ENCODE measurements at regions not wholly inside any gene's neighbourhood (a gene's known extent, or its start where the extent isn't known, plus 50 kb on each side); places are given as distances from the start of the nearest gene placed in this dataset.

DNA sequence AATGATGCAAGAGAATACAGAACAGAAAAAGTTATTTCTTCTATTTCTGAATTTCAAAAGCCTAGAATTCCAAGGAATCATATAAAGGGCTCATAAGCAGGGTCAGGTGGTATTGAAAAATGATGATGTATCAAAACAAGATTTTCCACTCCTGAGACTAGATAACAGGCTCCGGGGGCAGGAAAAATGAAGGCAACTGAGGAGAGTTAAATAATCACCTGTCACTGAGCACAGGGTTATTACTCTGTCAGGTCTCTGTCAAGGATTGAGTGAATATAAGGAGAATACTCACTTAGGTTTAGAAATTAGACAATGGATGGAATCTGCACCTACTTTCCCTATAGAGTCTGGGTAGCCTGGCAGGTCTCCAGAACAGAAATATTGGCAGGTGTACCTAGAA is 76.1 kb upstream of the KHDRBS2 start:
- peak in 7 of 42 donors; percentile 3 to 44 (median 21) for DNase-seq
- intact Hi-C loops (cut with DNase I) = no loop called here

DNA sequence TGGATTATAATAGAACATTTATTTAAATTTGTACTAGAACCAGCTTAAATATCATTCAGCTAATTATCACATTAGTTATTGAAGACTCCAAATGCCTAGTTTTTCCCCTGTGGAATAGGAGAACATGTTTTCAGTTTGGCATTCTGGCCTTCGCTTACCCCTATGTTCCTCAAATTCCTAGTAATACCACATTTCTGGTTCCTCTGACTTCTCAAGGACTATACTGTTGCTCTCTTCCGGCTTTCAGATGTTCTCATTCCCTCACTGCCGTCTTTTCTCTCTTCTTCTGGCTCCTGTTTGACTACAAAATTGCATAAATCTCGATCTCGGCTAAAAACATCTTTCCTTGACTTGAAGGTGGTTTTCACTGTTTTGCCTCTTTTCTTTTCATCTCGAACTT is 71.8 kb upstream of the KHDRBS2 start:
- no peak for DNase-seq
- intact Hi-C loops (cut with DNase I) = no loop called here

GRCh38 chr6:62354261-62354660 is 68.2 kb upstream of the KHDRBS2 start:
- intact Hi-C loops (cut with DNase I) = no loop called here
- no peak for DNase-seq

DNA sequence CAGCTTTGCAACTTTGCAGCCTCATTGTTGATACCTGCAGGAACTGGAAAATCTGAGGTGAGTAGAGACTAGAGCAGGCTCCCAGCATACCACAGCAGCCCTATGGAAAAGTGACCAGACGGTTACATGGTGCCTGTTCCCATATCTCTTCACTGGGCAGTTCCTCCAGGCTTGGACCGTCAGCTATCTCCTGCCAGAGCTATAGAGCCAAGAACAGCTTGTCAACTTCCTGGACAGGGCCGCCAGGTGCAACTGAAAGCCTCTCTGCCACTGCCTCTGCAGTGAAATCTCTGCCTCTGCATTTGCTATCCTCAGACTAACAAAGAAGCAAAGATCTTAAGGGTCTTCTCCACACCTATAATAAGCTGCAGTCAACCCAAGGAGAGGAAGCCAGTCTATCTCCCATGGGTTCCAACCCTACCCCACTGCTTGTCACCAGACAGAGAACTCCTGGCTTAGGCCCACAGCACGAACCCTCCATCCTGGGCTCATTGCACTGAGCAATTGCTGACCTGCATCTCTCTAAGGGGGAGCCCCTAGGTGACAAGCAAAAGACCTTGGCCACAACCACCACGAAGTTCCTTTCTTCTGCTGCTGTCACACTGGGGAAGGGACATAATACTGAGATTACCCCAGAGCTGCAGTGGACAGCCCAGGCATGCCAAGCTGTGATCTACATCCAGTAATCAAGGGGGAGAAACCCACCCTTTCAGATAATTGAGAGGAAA is 60.1 kb upstream of the KHDRBS2 start:
- intact Hi-C loops (cut with DNase I) = no loop called here
- no peak for DNase-seq

DNA sequence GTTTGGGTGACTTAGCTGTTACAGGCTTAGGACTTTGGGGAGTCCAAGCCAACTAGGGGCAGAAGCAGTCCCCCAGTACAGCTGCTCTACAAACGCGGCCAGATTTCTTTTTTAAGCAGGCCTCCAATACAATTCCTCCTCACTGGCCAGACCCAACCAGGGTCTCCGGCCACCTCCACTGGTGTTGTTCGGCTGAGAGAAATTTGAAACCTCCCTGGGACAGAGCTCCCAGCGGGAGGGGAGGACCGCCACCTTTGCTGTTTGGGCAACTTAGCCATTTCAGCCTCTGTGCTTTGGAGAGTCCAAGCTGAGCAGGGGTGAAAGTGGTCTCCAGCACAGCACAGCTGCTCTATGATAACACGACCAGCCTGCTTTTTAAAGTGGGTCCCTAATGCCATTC is 59.4 kb upstream of the KHDRBS2 start:
- intact Hi-C loops (cut with DNase I) = no loop called here

GRCh38 chr6:62344850-62345249 is 58.8 kb upstream of the KHDRBS2 start:
- intact Hi-C loops (cut with DNase I) = no loop called here
- no peak for DNase-seq

More for the DNA sequence above, 59.4 kb upstream of the KHDRBS2 start:
- DNase-seq = no peak

- intact Hi-C loops (cut with DNase I) = no loop called here
- no peak for DNase-seq
Observed at GRCh38 chr6:62338477-62338876, 52.5 kb upstream of the KHDRBS2 start.
